Trophoblast cell (in vitro differentiated cells and primary cell): ENCODE measurements at regions not wholly inside any gene's neighbourhood (a gene's known extent, or its start where the extent isn't known, plus 50 kb on each side); places are given as distances from the start of the nearest gene placed in this dataset.

ENCODE experiments used
- DNase-seq, 2 donors: peaks; one replicate each; pipeline ENCODE4 v3.0.0-alpha.2; 2016
- H2AFZ ChIP-seq: 2 replicates; pipeline ENCODE4 v1.6.1; 2013; ENCODE audit warnings: low read length, moderate library complexity, mild to moderate bottlenecking; ENCODE audit not compliant: insufficient read depth, poor library complexity
- H2AK5ac ChIP-seq: 2 replicates; pipeline ENCODE4 v1.6.1; 2013; ENCODE audit warnings: mild to moderate bottlenecking, low read length
- H2BK120ac ChIP-seq: 2 replicates; pipeline ENCODE4 v1.6.1; 2013; ENCODE audit warnings: low read length, mild to moderate bottlenecking, moderate library complexity; ENCODE audit not compliant: insufficient read depth, poor library complexity
- H2BK12ac ChIP-seq: 2 replicates; pipeline ENCODE4 v1.6.1; 2013; ENCODE audit warnings: mild to moderate bottlenecking, low read length, moderate library complexity
- H2BK5ac ChIP-seq: 2 replicates; pipeline ENCODE4 v1.6.1; 2013; ENCODE audit warnings: low read length, low read depth, moderate library complexity, mild to moderate bottlenecking; ENCODE audit not compliant: poor library complexity
- H3K14ac ChIP-seq: 2 replicates; pipeline ENCODE4 v1.6.1; 2013; ENCODE audit warnings: mild to moderate bottlenecking, low read length
- H3K18ac ChIP-seq: 2 replicates; pipeline ENCODE4 v1.6.1; 2013; ENCODE audit warnings: mild to moderate bottlenecking, low read length
- H3K23ac ChIP-seq: 2 replicates; pipeline ENCODE4 v1.6.1; 2013; ENCODE audit warnings: low read length
- H3K27ac ChIP-seq: 2 replicates; pipeline ENCODE4 v1.5.1; 2013; ENCODE audit warnings: low read depth, mild to moderate bottlenecking, inconsistent platforms, low read length, moderate library complexity
- H3K27me3 ChIP-seq: 2 replicates; pipeline ENCODE4 v1.6.1; 2013; ENCODE audit warnings: inconsistent platforms, mild to moderate bottlenecking, low read length, moderate library complexity; ENCODE audit not compliant: insufficient read depth
- H3K36me3 ChIP-seq, 2 experiments: 1 replicate in 1 of 2; 2 replicates in 1 of 2; pipeline ENCODE4 v1.6.1; 2013; ENCODE audit warnings: low read length in 2 of 2, mild to moderate bottlenecking in 2 of 2, moderate library complexity in 1 of 2; ENCODE audit not compliant: insufficient read depth in 2 of 2, control insufficient read depth in 1 of 2
- H3K4ac ChIP-seq: 2 replicates; pipeline ENCODE4 v1.6.1; 2013; ENCODE audit warnings: low read depth, mild to moderate bottlenecking, low read length, moderate library complexity
- H3K4me1 ChIP-seq, 2 experiments: 1 replicate in 1 of 2; 2 replicates in 1 of 2; pipeline ENCODE4 v1.6.1; 2013; ENCODE audit warnings: low read length in 2 of 2, mild to moderate bottlenecking in 2 of 2, moderate library complexity in 1 of 2; ENCODE audit not compliant: insufficient read depth in 2 of 2, control insufficient read depth in 1 of 2
- H3K4me2 ChIP-seq: 2 replicates; pipeline ENCODE4 v1.6.1; 2013; ENCODE audit warnings: inconsistent platforms, mild to moderate bottlenecking, low read length, moderate library complexity
- H3K4me3 ChIP-seq: 2 replicates; pipeline ENCODE4 v1.5.1; 2013; ENCODE audit warnings: mild to moderate bottlenecking, low read depth, low read length, inconsistent platforms
- H3K79me1 ChIP-seq: one replicate; pipeline ENCODE4 v1.6.1; 2013; ENCODE audit warnings: low read length
- H3K79me2 ChIP-seq: 2 replicates; pipeline ENCODE4 v1.6.1; 2013; ENCODE audit warnings: low read length, mild to moderate bottlenecking; ENCODE audit not compliant: control insufficient read depth, insufficient read depth, poor library complexity
- H3K9ac ChIP-seq: 2 replicates; pipeline ENCODE4 v1.6.1; 2013; ENCODE audit warnings: mild to moderate bottlenecking, low read length
- H3K9me3 ChIP-seq: 2 replicates; pipeline ENCODE4 v1.6.1; 2013; ENCODE audit warnings: low read depth, mild to moderate bottlenecking, control low read depth, inconsistent platforms, low read length; ENCODE audit not compliant: insufficient read depth
- H4K12ac ChIP-seq: 2 replicates; pipeline ENCODE4 v1.6.1; 2013; ENCODE audit warnings: low read depth, mild to moderate bottlenecking, low read length, moderate library complexity
- H4K8ac ChIP-seq: 2 replicates; pipeline ENCODE4 v1.6.1; 2013; ENCODE audit warnings: low read depth, mild to moderate bottlenecking, low read length, moderate library complexity
- H4K91ac ChIP-seq: one replicate; pipeline ENCODE4 v1.6.1; 2013; ENCODE audit warnings: low read depth, mild to moderate bottlenecking, low read length, moderate library complexity
- WGBS: extraction: QIAGEN DNeasy Blood & Tissue Kit; methylation state at CpG from one replicate; pipeline ENCODE4 v1.1.7; 2013; ENCODE audit warnings: missing lambda C conversion rate; ENCODE audit not compliant: insufficient read length, insufficient coverage; ENCODE audit errors: extremely low coverage; 5-methylcytosine and 5-hydroxymethylcytosine counted together

DNA sequence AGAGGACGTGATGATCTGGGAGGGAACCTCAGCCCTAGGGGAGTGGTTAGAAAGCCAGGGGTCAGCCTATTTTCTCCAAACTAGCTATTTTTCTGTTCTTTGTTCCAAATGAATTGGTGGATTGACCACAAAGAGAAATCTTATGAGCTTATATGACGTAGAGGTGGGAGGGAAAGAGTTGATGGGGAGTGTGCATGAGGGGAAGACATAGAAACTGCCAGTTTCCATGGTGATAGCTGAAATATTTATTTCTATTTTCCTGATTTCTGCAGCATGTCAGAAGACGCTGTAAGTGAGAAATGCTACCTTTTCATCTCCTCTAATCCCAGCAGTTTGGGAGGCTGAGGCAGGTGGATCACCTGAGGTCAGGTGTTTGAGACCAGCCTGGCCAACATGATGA is 51.4 kb upstream of the CISTR start:
- Histone ChIP-seq H2AK5ac (no peak overlapping the region), H3K4me1 (no peaks in the 10 kb centered on the region), H3K4ac (no peak overlapping the region), H2BK5ac (no peak overlapping the region), H4K12ac (no peak overlapping the region), H3K4me2 (no peak overlapping the region), H4K8ac (no peak overlapping the region), H3K23ac (no peak overlapping the region), H3K9me3 (no peaks in the 10 kb centered on the region), H3K27me3 (no peaks in the 10 kb centered on the region), H3K79me2 (no peaks in the 10 kb centered on the region), H3K14ac (no peak overlapping the region), H3K18ac (no peak overlapping the region), H3K27ac (no peak overlapping the region), H3K79me1 (no peaks in the 10 kb centered on the region), H3K4me3 (no peak overlapping the region), H2AFZ (no peak overlapping the region), H4K91ac (no peak overlapping the region), H2BK12ac (no peak overlapping the region), H3K9ac (no peak overlapping the region), H3K36me3 (no peaks in the 10 kb centered on the region), H2BK120ac (no peak overlapping the region)
- no CpG with 5 or more reads among the region's 3 CpGs for WGBS
- no peak for DNase-seq

DNA sequence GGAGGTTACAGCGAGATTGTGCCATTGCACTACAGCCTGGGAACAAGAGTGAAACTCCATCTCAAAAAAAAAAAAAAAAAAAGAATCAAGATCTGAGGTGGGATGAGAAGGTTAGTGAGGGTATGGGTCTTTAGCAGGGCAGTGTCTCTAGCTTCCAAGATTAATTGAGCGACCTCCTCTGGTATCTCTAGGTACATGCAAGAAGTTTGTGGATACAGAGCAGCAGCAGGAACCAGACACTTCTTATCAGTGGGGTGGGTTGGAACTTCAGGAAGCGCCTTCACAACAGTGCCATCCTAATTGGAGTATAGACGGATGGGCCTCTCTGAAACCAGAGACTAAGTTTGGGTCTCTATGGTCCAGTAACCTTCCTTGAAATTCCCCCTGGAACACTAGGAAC is 51.9 kb upstream of the CISTR start:
- Histone ChIP-seq H2BK120ac (no peak overlapping the region), H3K14ac (no peak overlapping the region), H3K4ac (no peak overlapping the region), H2AK5ac (no peak overlapping the region), H3K18ac (no peak overlapping the region), H3K4me2 (no peak overlapping the region), H3K4me3 (no peak overlapping the region), H3K36me3 (no peaks in the 10 kb centered on the region), H3K9me3 (no peaks in the 10 kb centered on the region), H3K9ac (no peak overlapping the region), H3K4me1 (no peaks in the 10 kb centered on the region), H2BK5ac (no peak overlapping the region), H3K23ac (no peak overlapping the region), H4K91ac (no peak overlapping the region), H4K12ac (no peak overlapping the region), H3K79me1 (no peaks in the 10 kb centered on the region), H2BK12ac (no peak overlapping the region), H3K27me3 (no peaks in the 10 kb centered on the region), H2AFZ (no peak overlapping the region), H4K8ac (no peak overlapping the region), H3K79me2 (no peaks in the 10 kb centered on the region), H3K27ac (no peak overlapping the region)
- no CpG with 5 or more reads among the region's 4 CpGs for WGBS
- DNase-seq = no peak

DNA sequence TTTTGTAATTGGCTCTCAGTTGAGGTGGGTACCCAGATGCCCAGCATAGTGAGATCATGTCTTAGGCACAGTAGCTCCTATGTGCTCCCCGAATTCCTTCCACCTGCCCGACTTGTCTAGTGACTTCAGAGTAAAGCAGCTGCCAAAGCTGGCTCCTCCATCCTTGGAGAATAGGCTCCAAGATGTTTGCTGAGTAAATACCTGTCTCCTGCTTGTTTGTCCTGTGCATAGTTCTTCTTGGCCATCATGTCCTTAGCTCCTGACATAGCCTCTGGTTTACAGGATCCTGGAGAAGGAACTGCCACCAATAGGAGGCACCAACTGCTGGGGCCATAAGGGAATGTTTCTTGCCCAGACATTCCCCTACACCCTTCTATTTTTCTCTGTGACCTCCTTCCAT is 52.6 kb upstream of the CISTR start:
- Histone ChIP-seq H3K79me1 (no peaks in the 10 kb centered on the region), H2AK5ac (no peak overlapping the region), H3K9ac (no peak overlapping the region), H3K36me3 (no peaks in the 10 kb centered on the region), H3K4me2 (no peak overlapping the region), H2BK120ac (no peak overlapping the region), H3K27me3 (no peaks in the 10 kb centered on the region), H4K8ac (no peak overlapping the region), H3K4ac (no peak overlapping the region), H3K4me1 (no peaks in the 10 kb centered on the region), H3K18ac (no peak overlapping the region), H3K14ac (no peak overlapping the region), H3K4me3 (no peak overlapping the region), H3K27ac (no peak overlapping the region), H2AFZ (no peak overlapping the region), H3K23ac (no peak overlapping the region), H3K79me2 (no peaks in the 10 kb centered on the region), H2BK12ac (no peak overlapping the region), H2BK5ac (no peak overlapping the region), H4K12ac (no peak overlapping the region), H3K9me3 (no peaks in the 10 kb centered on the region), H4K91ac (no peak overlapping the region)
- no CpG with 5 or more reads among the region's 2 CpGs for WGBS
- no peak for DNase-seq

DNA sequence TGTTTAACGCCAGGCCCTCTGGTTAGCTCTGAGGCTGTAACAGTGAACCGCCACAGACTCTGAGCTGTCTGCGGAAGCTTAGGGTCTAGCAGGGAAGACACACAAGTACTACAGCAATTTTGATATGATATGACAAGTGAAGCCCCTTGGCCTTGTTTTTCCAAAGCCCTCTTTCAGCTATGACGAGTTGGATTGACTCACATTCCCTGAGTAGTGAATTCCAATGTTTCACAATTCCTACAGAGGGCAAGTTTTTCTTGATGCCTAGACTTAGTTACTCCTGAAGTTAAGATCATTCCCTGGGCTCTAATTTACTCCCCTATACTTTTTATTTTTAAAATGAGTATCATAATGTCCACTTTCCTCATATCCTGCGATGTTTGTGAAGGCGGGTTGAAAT is 53.3 kb upstream of the CISTR start:
- no peaks in the 10 kb centered on the region for H3K9me3 ChIP-seq
- H3K4ac ChIP-seq = no peak overlapping the region
- H2AFZ ChIP-seq = no peak overlapping the region
- no peak overlapping the region for H4K91ac ChIP-seq
- H2AK5ac ChIP-seq = no peak overlapping the region
- H3K14ac ChIP-seq = no peak overlapping the region
- no peak overlapping the region for H4K8ac ChIP-seq
- no peak overlapping the region for H2BK120ac ChIP-seq
- H3K36me3 ChIP-seq = no peaks in the 10 kb centered on the region
- H3K27me3 ChIP-seq = no peaks in the 10 kb centered on the region
- H2BK12ac ChIP-seq = no peak overlapping the region
- no peak overlapping the region for H3K4me2 ChIP-seq
- H3K4me1 ChIP-seq = no peaks in the 10 kb centered on the region
- no peak overlapping the region for H3K23ac ChIP-seq
- WGBS = no CpG with 5 or more reads among the region's 6 CpGs
- H4K12ac ChIP-seq = no peak overlapping the region
- H3K9ac ChIP-seq = no peak overlapping the region
- no peak overlapping the region for H3K4me3 ChIP-seq
- H3K18ac ChIP-seq = no peak overlapping the region
- no peak overlapping the region for H2BK5ac ChIP-seq
- H3K79me2 ChIP-seq = no peaks in the 10 kb centered on the region
- H3K79me1 ChIP-seq = no peaks in the 10 kb centered on the region
- H3K27ac ChIP-seq = no peak overlapping the region
- DNase-seq = peak in 1 of 2 donors; percentile 39
